ENCODE measurements at regions not wholly inside any gene's neighbourhood (a gene's known extent, or its start where the extent isn't known, plus 50 kb on each side); places are given as distances from the start of the nearest gene placed in this dataset.
"Not testable (repeated sequence)": the region's sequence is repeated elsewhere in the genome, so short reads cannot be mapped to it uniquely, and the experiment has no call there.

DNA sequence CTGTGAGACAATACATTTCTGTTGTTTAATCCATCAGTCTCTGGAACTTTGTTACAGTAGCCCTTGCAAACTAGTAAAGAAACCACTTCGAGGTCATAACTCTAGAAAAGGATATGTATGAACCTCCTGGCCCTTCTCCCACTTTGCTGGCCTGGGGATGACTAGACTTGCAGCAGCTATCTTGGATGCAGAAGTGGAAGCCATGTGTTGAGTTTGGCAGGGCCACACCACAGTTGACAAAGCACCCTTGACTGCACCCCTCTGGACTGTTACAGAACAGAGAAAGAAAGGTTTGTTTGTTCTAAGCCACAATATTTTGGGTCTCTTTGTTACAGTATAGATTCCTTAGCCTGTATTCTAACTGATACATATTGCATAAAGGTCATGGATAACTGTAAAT is 183.2 kb upstream of the TAS2R1 start:
- TF ChIP-seq, protein P1, sequence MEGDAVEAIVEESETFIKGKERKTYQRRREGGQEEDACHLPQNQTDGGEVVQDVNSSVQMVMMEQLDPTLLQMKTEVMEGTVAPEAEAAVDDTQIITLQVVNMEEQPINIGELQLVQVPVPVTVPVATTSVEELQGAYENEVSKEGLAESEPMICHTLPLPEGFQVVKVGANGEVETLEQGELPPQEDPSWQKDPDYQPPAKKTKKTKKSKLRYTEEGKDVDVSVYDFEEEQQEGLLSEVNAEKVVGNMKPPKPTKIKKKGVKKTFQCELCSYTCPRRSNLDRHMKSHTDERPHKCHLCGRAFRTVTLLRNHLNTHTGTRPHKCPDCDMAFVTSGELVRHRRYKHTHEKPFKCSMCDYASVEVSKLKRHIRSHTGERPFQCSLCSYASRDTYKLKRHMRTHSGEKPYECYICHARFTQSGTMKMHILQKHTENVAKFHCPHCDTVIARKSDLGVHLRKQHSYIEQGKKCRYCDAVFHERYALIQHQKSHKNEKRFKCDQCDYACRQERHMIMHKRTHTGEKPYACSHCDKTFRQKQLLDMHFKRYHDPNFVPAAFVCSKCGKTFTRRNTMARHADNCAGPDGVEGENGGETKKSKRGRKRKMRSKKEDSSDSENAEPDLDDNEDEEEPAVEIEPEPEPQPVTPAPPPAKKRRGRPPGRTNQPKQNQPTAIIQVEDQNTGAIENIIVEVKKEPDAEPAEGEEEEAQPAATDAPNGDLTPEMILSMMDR (IDR thresholded peaks at IDR 0.05; ENCODE audit: low read depth, low read length, missing control alignments), result no peak
- H3K4me3 ChIP-seq (replicated peaks; ENCODE audit: low read depth, low read length), result no peak overlapping the region
- no peak for DNase-seq (ENCODE audit: extremely low read depth, low read depth)

DNA sequence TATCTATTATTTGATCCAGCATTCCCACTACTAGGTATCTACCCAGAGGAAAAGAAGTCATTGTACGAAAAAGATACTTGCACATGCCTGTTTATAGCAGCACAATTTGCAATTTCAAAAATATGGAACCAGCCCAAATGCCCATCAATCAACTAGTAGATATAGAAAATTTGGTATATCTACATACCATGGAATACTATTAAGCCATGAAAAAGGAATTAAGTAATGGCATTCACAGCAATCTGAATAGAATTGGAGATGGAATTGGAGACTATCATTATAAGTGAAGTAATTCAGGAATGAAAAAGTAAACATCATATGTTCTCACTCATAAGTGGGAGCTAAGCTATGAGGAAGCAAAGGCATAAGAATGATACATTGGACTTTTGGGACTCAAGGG is 177.2 kb upstream of the TAS2R1 start:
- DNase-seq (ENCODE audit: extremely low read depth, low read depth); H3K4me3 ChIP-seq (replicated peaks; ENCODE audit: low read depth, low read length): not testable (repeated sequence)

DNA sequence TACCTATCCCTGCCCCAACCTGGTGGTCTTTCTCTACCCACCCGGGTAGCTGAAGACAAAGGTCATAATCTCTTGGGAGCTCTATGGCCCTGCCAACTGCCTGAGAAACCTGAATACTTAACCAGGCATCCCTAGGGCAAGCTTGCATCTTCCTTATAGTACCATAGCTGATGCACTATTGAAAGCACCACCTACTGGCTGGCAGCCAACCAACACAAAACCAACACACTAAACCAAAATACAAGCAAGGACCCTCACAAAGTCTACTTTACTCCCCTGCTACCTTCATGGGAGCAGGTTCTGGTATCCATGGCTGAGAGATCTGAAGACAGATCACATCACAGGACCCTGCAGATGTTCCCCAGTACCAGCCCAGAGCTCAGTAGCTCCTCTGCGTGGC is 171.8 kb upstream of the TAS2R1 start:
- no peak overlapping the region for H3K4me3 ChIP-seq (replicated peaks; ENCODE audit: low read depth, low read length)
- no peak for DNase-seq (ENCODE audit: extremely low read depth, low read depth)
- TF ChIP-seq, protein P1 (IDR thresholded peaks at IDR 0.05; ENCODE audit: low read depth, low read length, missing control alignments), result no peak

DNA sequence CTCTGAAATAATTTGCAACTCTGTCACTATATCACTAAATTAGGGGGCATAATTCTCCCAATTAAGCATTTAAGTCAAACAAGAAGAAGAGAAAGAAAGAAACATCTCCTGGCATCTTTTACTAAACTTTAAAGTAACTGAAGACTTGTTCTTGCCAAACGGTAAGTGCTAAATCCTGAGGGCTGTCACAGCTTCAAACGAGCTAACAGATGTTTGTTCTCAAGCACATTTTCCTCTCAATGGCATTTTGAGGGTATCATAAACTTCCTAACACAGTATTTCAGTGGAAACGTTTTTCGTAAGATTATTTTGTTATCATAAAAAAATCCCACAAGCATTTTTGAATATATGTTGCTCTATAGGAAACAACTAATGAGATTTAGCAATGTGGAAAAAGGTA is 169.5 kb upstream of the TAS2R1 start:
- TF ChIP-seq, protein P1 (IDR thresholded peaks at IDR 0.05; ENCODE audit: low read depth, low read length, missing control alignments), result no peak
- H3K4me3 ChIP-seq (replicated peaks; ENCODE audit: low read depth, low read length), result no peak overlapping the region
- DNase-seq (ENCODE audit: extremely low read depth, low read depth), result no peak

DNA sequence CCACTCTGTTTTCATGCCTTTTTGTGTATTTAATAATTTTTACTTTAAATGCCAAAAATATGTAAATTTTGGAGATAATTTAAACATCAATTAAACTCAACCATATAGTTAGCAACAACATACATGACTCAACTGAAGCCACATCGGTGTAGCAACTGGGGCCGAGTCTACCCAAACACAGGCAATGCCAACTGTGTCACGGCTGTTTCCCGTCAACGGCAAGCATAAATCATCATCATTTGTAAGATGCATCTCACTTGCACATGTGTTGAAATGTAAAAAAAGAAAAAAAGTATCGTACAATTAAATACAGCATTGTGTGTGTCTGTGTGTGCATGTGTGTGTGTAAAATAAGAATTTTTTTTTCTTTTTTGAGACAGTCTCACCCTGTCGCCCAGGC is 160.1 kb upstream of the TAS2R1 start:
- H3K4me3 ChIP-seq (replicated peaks; ENCODE audit: low read depth, low read length), result no peak overlapping the region
- TF ChIP-seq, protein P1 (IDR thresholded peaks at IDR 0.05; ENCODE audit: low read depth, low read length, missing control alignments), result no peak
- DNase-seq (ENCODE audit: extremely low read depth, low read depth), result no peak

DNA sequence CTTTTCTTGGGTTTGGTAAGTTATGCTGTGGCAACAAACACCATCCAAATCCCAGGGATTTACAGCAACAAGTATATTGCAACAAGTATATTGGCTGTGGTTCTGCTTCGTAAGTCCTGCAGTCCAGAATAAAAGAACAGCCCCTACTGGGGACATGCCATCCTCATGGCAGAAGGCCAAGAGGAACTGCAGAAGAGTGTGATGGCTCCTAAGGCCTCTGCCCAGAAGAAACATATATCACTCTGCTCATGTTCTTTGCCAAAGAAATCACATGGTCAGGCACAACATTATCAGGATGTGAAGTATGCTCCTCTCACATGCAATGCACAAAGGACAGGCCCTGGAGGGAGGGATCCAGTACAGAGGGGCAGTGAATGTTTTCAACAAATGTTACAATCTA is 159.6 kb upstream of the TAS2R1 start:
- no peak overlapping the region for H3K4me3 ChIP-seq (replicated peaks; ENCODE audit: low read depth, low read length)
- no peak for DNase-seq (ENCODE audit: extremely low read depth, low read depth)
- TF ChIP-seq, protein P1 (IDR thresholded peaks at IDR 0.05; ENCODE audit: low read depth, low read length, missing control alignments), result no peak

DNA sequence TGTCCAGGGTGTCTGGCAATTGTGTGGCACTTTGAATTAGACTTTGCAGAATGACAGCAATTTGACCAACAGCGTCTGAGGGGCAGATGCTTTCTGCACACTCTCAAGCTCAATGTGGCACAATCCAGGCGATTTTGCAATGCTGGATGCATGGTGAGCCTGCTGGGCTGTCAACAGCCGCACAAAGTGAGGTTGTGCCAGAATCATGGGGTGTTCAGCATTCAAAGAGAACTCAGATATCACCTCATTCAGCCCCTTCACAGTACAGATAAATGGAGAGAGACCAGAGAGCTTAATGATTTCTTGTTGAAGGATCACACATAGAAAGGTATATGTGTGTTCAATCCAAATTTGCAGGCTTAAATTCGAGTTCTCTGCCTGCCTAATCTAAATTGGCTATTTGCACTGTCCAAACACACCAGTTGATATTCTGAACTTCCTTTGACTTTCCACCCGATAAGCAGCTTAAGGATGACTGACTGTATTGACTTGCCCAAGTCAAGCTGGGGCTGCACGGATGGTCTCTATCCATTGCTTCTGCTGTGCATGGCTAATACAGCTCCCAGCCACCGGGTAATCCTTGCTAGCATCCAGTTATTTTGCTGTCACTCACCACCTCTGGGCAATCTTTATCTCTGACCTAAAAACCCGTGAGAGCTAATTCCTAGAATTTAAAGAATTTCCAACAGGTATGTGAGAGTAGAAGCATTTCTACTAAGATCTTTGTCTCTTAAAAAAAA is 157.9 kb upstream of the TAS2R1 start:
- no peak for DNase-seq (ENCODE audit: extremely low read depth, low read depth)
- H3K4me3 ChIP-seq (replicated peaks; ENCODE audit: low read depth, low read length), result no peak overlapping the region
- TF ChIP-seq, protein P1 (IDR thresholded peaks at IDR 0.05; ENCODE audit: low read depth, low read length, missing control alignments), result no peak
